Liver (tissue), 2 donors: ENCODE measurements at regions not wholly inside any gene's neighbourhood (a gene's known extent, or its start where the extent isn't known, plus 50 kb on each side); places are given as distances from the start of the nearest gene placed in this dataset.

Source experiments
- YY1 ChIP-seq: IDR thresholded peaks from 2 replicates; pipeline ENCODE4 v1.6.1; 2016; ENCODE audit warnings: antibody characterized with exemption, mild to moderate bottlenecking
- TF ChIP-seq, protein P1 (sequence below): fragments of 150-350 bp; IDR thresholded peaks from 2 replicates; pipeline ENCODE4 v1.5.1; 2017; ENCODE audit warnings: improper control_type of control experiment, low read depth, low read length; ENCODE audit not compliant: missing input control
- donor health status: healthy.

DNA sequence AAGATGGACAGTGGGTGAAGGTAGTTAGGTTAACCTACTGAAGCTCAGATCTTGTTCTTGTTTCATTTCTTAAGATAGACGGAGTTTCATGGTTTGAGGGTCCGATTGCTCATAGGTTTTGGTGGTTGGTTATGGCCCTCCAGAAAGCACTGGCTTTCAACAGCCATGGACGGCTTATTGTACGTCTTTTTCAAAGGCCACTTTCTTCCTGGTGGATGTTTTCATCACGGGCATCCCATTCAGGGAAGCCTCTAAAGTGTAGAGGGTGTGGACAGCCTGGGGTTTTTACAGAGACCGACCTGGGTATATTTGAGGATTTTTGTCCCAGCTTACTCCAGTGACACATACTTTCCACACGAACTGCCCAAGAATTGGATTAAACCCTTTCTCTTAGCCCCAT, 132.7 kb upstream of the ONECUT1 start:
- TF ChIP-seq, protein P1, sequence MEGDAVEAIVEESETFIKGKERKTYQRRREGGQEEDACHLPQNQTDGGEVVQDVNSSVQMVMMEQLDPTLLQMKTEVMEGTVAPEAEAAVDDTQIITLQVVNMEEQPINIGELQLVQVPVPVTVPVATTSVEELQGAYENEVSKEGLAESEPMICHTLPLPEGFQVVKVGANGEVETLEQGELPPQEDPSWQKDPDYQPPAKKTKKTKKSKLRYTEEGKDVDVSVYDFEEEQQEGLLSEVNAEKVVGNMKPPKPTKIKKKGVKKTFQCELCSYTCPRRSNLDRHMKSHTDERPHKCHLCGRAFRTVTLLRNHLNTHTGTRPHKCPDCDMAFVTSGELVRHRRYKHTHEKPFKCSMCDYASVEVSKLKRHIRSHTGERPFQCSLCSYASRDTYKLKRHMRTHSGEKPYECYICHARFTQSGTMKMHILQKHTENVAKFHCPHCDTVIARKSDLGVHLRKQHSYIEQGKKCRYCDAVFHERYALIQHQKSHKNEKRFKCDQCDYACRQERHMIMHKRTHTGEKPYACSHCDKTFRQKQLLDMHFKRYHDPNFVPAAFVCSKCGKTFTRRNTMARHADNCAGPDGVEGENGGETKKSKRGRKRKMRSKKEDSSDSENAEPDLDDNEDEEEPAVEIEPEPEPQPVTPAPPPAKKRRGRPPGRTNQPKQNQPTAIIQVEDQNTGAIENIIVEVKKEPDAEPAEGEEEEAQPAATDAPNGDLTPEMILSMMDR: no peak
- no peak for TF ChIP-seq YY1
